HG03565 (cell line): ENCODE measurements at regions not wholly inside any gene's neighbourhood (a gene's known extent, or its start where the extent isn't known, plus 50 kb on each side); places are given as distances from the start of the nearest gene placed in this dataset.

Experiments used
- ATAC-seq: cut with Tn5 transposase; IDR thresholded peaks from one replicate; pipeline ENCODE4 v1.9.1; 2021; ENCODE audit warnings: mild to moderate bottlenecking, moderate library complexity; ENCODE audit not compliant: unreplicated experiment

- no peak for ATAC-seq
Observed at GRCh38 chr6:14451594-14452374, 334.2 kb downstream of the CD83 start.

GRCh38 chr6:14452567-14453527 lies 335.3 kb downstream of the CD83 start:
- ATAC-seq = no peak

DNA sequence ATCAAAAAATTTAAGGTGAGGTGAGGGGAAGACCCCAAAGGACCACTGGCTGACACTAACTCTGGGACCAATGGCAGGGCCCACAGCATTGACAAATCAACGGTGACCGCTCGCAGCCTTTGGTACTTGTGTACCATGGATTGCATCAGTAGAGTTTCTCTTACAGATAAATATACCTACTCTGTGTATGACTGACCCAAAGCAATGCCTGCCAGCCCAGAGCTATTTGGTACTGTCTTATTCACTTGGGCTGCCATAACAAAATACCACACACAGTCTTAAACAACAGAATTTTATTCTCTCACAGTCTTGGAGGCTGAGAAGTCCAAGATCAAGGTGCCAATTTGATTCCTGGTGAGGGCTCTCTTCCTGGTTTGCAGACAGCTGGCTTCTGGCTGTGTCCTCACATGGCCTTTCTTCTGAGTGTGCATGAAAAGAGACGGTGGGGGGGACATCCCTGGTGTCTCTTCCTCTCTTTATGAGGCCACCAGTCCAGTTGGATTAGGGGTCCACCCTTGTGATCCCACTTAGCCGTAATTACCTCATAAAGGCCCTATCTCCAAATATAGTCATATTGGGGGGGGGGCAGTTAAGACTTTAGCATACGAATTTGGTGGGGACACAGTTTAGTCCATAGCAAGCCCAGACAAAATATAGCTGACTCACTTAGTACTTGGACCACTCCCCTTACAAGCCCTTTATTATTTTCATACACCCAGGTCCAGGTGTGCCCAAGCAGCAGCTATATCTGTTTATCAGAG lies 336.3 kb downstream of the CD83 start:
- no peak for ATAC-seq

GRCh38 chr6:14454473-14454775 lies 336.9 kb downstream of the CD83 start:
- ATAC-seq = no peak

DNA sequence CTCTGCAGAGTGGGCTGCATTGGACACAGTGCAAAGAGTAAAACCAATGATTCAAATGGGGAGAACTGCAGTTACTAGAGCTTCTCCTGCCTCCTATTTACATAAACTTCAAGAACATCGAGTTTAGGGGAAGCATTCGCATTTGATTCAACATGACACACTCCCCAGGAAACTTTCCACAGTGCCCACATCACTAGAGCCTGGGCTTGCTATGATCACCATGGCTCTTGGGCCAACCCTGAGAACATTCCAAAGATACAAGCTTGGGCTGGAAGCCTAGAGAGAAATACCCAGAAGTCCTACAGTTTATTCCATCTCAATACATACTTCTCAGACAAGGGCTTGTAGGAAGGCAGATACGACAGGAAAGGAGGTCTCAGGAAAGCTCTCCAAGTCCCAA lies 337.9 kb downstream of the CD83 start:
- ATAC-seq = no peak

DNA sequence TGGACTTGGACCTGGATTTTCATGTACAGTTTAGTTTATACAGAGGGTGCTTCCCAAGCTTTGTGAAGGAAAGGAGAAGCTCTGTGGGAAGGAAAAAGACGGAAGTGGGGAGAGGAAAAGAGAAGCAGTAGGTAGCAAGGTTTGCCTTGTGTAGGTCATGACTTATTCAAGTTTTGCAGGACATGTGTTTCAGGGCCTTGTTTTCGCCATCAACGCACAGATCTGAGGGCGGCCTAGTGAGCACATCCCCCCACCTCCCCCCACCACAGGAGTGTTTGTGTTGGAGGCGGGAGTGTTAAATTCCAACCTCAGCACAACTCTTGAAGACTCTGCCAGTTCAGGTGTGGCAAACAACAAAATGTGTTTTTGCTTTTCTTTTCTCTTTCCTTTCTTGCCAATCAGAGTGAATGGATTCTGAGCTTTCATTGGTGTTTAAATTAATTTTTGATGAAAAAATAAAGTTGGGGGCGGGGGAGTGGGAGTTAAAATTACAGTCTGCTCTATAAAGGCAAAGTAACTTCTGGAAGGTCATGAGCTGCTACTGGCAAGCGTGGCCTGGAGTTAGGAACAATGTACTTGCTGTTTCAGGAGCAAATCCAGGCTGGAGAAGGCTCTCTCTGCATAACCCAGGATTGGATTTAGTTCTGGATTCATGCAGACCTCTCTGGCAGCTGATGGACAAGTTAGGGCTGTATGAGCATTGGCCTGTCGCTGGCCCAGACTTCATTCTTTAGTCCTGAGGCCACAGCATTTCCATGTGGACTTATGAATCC lies 338.5 kb downstream of the CD83 start:
- ATAC-seq = no peak

GRCh38 chr6:14456941-14457340 lies 339.4 kb downstream of the CD83 start:
- no peak for ATAC-seq

DNA sequence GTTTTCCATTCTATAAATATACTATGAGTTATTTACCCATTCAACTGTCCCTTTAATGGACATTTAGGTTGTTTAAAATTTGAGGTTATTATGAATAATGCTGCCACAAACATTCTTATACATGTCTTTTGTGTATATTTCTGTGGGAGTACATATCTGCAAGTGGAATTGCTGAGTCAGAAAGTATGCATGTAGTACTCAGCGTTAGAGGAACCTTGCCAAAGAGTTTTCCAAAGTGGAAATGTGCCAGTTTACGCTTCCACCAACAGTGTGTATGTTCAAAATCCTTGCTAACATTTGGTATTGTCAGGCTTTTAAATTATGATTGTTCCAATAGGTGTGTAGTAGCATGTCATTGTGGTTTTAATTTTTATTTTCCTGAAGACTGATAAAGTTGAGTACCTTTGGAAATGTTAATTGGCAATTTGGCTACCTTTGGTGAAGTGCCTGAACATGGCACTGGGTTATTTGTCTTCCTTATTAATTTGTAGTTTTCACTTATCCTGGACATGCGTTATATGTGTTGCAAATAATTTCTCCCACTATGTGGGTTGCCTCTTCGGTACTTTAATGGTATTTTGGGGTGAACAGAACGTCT lies 341.2 kb downstream of the CD83 start:
- ATAC-seq = no peak

GRCh38 chr6:14459315-14459714 lies 341.7 kb downstream of the CD83 start:
- ATAC-seq = no peak

- no peak for ATAC-seq
Observed at GRCh38 chr6:14460556-14460955, 343.0 kb downstream of the CD83 start.

GRCh38 chr6:14462135-14462534 lies 344.6 kb downstream of the CD83 start:
- no peak for ATAC-seq

DNA sequence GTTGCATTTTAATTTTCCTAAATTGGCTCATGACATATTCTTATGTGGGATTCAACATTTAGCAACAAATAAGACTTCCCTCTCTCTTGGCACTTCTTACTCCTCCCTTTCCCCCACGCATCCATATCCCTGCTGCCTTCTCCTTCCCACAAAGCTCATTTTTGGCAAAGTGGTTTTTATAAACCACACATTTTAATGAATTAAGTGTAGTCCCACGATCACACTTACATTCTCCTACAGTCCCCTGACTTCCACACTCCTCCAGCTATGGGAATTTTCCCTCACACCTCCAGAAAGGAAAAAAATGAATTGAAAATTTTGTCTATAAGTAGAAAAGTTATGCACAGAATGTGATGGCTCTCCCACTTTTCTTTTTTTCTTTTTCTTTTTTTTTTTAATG lies 345.0 kb downstream of the CD83 start:
- ATAC-seq = no peak

- ATAC-seq = no peak
Observed at GRCh38 chr6:14463110-14463509, 345.5 kb downstream of the CD83 start.

DNA sequence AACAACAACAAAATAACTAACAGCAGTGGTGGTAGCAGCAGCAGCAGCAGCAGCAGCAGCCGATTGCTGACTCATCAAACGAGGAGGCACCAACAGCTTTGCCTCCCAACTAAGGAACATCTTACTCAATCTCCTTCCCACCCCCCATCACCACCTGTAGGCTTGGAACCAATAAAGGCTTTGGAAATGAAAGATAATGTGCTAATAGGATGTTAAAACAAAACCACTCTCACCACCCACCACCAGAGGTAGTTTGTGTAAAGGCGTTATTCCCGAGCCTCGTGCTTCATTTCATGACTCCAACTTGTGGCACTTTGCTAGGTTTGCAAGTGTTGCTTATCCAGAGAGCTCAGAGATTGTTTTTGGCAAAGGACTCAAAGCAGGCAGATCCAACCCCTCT lies 346.5 kb downstream of the CD83 start:
- no peak for ATAC-seq

DNA sequence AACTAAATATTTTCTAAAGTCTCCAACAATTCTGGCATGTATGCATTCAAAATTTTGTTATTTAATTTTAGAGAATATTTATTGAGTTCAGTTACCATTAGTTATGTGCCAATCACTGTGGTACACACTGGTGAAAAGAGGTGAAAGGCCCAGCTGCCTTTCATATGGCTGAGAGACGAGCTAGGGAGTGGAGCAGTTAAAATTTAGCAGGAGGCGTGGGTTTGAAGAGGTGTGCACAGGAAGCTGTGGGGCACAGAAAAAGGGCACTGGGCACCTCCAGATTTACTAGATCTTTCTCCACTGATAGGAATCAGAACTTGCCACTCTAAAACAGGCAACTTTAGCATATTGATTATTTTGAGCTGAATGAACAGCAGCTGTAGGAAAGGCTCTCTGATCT lies 347.1 kb downstream of the CD83 start:
- ATAC-seq = no peak

DNA sequence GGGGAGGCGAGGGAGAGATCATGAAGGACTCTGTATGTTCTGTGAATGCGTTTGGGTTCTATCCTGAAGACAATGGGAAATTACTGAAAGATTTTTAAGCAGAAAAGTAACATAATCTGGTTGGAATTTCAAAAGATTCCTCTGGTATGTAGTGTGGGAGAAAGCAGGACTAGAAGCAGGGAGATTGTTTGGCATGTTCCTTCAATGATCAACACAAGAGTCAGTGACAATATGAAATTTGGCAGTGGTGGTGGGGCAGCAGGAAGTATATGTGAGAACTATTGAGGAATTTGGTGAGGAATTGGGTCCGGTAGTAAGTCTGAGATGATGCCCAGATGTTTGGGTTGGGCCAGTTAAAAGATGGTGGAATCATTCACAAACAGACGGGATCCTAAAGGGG lies 348.7 kb downstream of the CD83 start:
- ATAC-seq = no peak

DNA sequence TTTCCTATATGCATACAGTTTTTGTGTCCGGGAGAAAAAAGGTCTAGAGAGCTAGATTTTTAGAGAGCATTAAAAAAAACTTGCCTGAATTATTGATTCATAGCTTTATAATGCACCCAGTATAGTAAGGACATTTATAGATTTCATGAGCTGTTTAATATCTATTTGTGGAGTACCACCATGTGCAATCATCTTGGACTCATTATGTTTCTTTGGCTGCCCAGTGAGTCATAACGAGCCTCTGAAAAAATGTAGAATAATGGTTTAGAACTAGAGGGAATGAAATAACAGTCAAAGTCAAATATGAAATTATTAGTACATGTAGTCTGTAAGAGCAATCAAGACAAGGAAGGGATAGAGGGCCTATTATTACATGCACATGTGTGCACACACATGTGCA lies 350.0 kb downstream of the CD83 start:
- no peak for ATAC-seq

GRCh38 chr6:14468647-14469321 lies 351.2 kb downstream of the CD83 start:
- no peak for ATAC-seq

GRCh38 chr6:14470101-14470500 lies 352.5 kb downstream of the CD83 start:
- ATAC-seq = no peak

DNA sequence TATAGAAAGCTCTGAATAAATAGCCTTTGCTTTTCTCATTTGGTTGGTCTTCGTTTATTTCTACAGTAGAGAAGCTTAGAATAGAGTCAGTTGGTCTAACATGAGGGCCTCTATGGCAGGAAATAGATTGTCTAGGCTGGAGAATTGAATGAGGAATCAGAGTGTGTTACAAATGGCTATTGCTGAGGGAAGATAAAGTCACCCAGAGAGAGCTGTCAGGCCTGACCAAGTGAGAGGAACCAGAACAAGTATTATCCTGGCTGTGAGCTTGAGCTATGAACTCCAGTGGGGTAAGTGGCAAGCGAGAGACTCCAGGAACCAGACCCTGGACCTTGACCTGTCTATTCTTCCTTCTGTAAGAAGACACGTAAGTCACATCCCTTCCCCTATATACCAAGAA lies 353.1 kb downstream of the CD83 start:
- ATAC-seq = no peak
